Activated CD4-positive, alpha-beta T cell treated with anti-CD3 and anti-CD28 coated beads, Interleukin-10, Interleukin-2, amounts not matched to agents 100 ng/mL and 50 ng/mL, durations not matched to agents 16 hours and 8 hours (primary cell): ENCODE measurements at regions not wholly inside any gene's neighbourhood (a gene's known extent, or its start where the extent isn't known, plus 50 kb on each side); places are given as distances from the start of the nearest gene placed in this dataset.

Source experiments
- DNase-seq: peaks from one replicate; pipeline ENCODE4 v3.0.0-alpha.2; 2020

GRCh38 chr5:139733698-139734538, 61.7 kb upstream of the PSD2 start:
- no peak for DNase-seq

- no peak for DNase-seq
Observed at GRCh38 chr5:139734539-139734916, 61.1 kb upstream of the PSD2 start.

GRCh38 chr5:139738193-139739149, 57.1 kb upstream of the PSD2 start:
- DNase-seq: no peak

GRCh38 chr5:139739150-139739974, 56.2 kb upstream of the PSD2 start:
- DNase-seq: no peak

- no peak for DNase-seq
Observed at GRCh38 chr5:139740138-139740991, 55.2 kb upstream of the PSD2 start.

- no peak for DNase-seq
Observed at GRCh38 chr5:139740992-139741672, 54.5 kb upstream of the PSD2 start.

GRCh38 chr5:139741823-139742172, 53.8 kb upstream of the PSD2 start:
- no peak for DNase-seq

GRCh38 chr5:139742173-139742903, 53.3 kb upstream of the PSD2 start:
- no peak for DNase-seq

GRCh38 chr5:139743001-139743771, 52.4 kb upstream of the PSD2 start:
- no peak for DNase-seq

- no peak for DNase-seq
Observed at GRCh38 chr5:139743804-139744203, 51.8 kb upstream of the PSD2 start.

GRCh38 chr5:139744471-139745131, 51.0 kb upstream of the PSD2 start:
- DNase-seq: no peak

- DNase-seq: peak; percentile 20
Observed at GRCh38 chr5:139745132-139745799, 50.3 kb upstream of the PSD2 start.

GRCh38 chr5:139745800-139746690, 49.6 kb upstream of the PSD2 start:
- DNase-seq: peak; percentile 24
